ENCODE measurements at regions not wholly inside any gene's neighbourhood (a gene's known extent, or its start where the extent isn't known, plus 50 kb on each side); places are given as distances from the start of the nearest gene placed in this dataset.

DNA sequence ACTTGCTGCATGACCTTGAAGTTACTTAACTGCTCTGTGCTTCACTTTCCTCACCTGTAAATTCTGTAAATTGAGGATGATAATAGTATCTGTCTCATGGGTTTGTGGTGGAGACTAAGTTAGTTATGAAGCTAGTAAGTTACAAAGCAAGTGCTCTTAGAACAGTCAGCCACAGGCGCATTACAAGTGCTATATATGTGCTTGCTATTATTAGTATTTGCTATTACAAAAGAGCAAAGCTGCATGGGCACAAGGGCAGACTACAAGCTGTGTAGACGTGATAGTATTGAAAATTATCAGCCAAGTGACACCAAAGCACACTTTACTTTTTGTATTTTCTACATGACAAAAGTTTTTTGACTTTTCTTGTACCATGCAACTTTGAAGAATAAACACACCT, 150.9 kb upstream of the CTTNBP2NL start:
- no peak overlapping the region for H3K4me3 ChIP-seq (ENCODE audit: low read depth, low read length)
- no peak for TF ChIP-seq CTCF (IDR thresholded peaks at IDR 0.05; ENCODE audit: control insufficient read depth, extremely low read depth, insufficient read depth)
- no peak for DNase-seq (ENCODE audit: low read depth)

- TF ChIP-seq CTCF (IDR thresholded peaks at IDR 0.05; ENCODE audit: control insufficient read depth, extremely low read depth, insufficient read depth) = no peak
- no peak overlapping the region for H3K4me3 ChIP-seq (ENCODE audit: low read depth, low read length)
- DNase-seq (ENCODE audit: low read depth) = no peak
Observed at GRCh38 chr1:112247036-112247597, 148.9 kb upstream of the CTTNBP2NL start.

GRCh38 chr1:112247961-112248360, 148.1 kb upstream of the CTTNBP2NL start:
- H3K4me3 ChIP-seq (ENCODE audit: low read depth, low read length) = no peak overlapping the region
- no peak for DNase-seq (ENCODE audit: low read depth)
- TF ChIP-seq CTCF (IDR thresholded peaks at IDR 0.05; ENCODE audit: control insufficient read depth, extremely low read depth, insufficient read depth) = no peak

DNA sequence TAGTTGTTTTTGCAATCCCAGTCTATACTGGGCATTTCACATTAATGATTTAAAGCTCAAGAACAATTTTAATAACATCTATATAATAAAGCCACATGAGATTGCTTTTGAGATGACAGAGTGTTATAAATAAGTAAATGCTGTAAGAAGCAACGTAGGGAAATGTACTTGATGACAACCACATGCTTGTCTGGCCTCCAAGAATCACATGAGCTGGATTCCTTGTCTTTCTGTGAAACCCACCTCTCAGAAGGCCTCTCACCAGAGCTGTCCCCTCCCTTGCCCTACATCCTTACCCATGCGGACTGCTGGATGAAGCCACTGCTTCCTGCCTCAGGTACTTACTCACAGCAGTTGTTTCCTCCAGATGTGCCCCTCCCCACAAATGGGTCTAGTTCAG, 145.1 kb upstream of the CTTNBP2NL start:
- no peak for TF ChIP-seq CTCF (IDR thresholded peaks at IDR 0.05; ENCODE audit: control insufficient read depth, extremely low read depth, insufficient read depth)

GRCh38 chr1:112251766-112252506, 144.1 kb upstream of the CTTNBP2NL start:
- H3K4me3 ChIP-seq (ENCODE audit: low read depth, low read length) = no peak overlapping the region
- no peak for TF ChIP-seq CTCF (IDR thresholded peaks at IDR 0.05; ENCODE audit: control insufficient read depth, extremely low read depth, insufficient read depth)
- no peak for DNase-seq (ENCODE audit: low read depth)

More for the DNA sequence above, 145.1 kb upstream of the CTTNBP2NL start:
- no peak for DNase-seq (ENCODE audit: low read depth)
- no peak overlapping the region for H3K4me3 ChIP-seq (ENCODE audit: low read depth, low read length)

DNA sequence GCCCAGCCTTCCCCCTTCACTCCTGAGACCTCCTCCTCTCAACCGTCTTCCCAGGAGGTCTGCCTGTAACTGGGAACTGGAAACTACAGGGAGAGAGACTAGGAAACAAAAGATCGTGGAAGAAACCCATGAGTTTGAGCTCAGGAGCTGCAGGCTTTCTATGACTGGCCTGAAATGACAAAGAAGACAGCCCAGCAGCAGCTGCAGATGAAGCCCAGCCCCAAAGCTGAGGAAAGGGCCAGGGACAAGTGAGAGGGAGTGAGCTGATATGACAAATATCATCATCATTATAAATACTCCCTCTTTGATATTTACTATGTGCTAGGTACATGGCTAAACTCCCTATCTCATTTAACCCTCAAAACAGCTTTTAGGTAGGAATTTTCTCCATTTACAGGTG, 142.6 kb upstream of the CTTNBP2NL start:
- no peak for TF ChIP-seq CTCF (IDR thresholded peaks at IDR 0.05; ENCODE audit: control insufficient read depth, extremely low read depth, insufficient read depth)
- H3K4me3 ChIP-seq (ENCODE audit: low read depth, low read length) = no peak overlapping the region
- no peak for DNase-seq (ENCODE audit: low read depth)

DNA sequence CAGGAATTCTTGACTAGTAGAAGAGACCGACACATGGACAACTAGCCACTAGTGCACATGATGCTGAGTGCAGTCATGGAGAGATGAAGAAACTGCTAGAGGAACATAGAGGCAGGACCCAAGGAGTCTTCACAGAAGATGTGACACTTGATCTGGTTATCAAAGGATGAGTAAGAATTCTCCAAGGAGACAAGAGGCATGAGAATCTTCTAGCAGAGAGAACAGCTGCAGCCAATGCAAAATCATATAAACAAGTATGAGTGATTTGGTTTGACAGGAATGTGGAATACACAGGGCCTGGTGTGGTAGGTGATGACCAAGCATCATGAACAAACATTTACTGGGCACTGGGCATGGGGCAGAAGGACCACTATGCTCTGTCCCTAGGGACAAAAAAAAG, 140.9 kb upstream of the CTTNBP2NL start:
- DNase-seq (ENCODE audit: low read depth) = no peak
- TF ChIP-seq CTCF (IDR thresholded peaks at IDR 0.05; ENCODE audit: control insufficient read depth, extremely low read depth, insufficient read depth) = no peak
- no peak overlapping the region for H3K4me3 ChIP-seq (ENCODE audit: low read depth, low read length)

All from LNCaP clone FGC (cell line).